ENCODE measurements at regions not wholly inside any gene's neighbourhood (a gene's known extent, or its start where the extent isn't known, plus 50 kb on each side); places are given as distances from the start of the nearest gene placed in this dataset.

DNA sequence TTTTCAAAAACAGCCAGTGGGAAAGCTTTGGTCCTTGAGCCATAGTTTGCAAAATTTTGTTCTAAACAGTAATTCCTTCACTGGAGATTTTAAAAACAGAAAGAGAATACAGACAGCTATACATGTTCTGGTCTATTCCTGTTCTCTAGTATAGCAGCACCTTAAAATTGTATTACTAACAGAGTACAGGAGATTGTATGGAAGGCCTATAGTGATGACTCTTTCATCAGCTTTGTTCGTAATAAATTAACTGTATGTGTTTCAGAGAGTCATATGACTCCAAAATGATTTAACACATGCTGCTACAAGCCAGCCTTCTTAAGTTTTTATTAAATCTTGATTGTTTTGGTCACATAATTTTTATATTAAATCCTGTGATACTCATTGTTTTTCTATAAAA, 1124.6 kb upstream of the FAM98A start:
- no peak overlapping the region for H3K27ac ChIP-seq (ENCODE audit: control insufficient read depth, insufficient read depth)
- no peak overlapping the region for H3K4me2 ChIP-seq (ENCODE audit: control insufficient read depth, insufficient read depth)
- ChIA-PET RAD21 (ENCODE audit: unreplicated experiment) (interaction anchor here (1.8 kb wide), 1 partner anchor 14 kb away, joined by 6 read pairs; no protein-coding TSS in a partner anchor), CTCF (no interaction called here), POLR2A (no interaction called here), SMC1A (ENCODE audit: uncharacterized antibody, unreplicated experiment) (interaction anchor here (0.9 kb wide), 1 partner anchor 13 kb away, joined by 3 read pairs; no protein-coding TSS in a partner anchor)
- H3K79me2 ChIP-seq (ENCODE audit: control insufficient read depth, insufficient read depth, low read length): no peaks in the 10 kb centered on the region
- no peak for ATAC-seq
- intact Hi-C loops (cut with micrococcal nuclease; ENCODE audit: unreplicated experiment): no loop called here
- H3K4me3 ChIP-seq: no peak overlapping the region
- H3K9ac ChIP-seq (ENCODE audit: control insufficient read depth, insufficient read depth, low read length): no peak overlapping the region
- TF ChIP-seq, protein P1, sequence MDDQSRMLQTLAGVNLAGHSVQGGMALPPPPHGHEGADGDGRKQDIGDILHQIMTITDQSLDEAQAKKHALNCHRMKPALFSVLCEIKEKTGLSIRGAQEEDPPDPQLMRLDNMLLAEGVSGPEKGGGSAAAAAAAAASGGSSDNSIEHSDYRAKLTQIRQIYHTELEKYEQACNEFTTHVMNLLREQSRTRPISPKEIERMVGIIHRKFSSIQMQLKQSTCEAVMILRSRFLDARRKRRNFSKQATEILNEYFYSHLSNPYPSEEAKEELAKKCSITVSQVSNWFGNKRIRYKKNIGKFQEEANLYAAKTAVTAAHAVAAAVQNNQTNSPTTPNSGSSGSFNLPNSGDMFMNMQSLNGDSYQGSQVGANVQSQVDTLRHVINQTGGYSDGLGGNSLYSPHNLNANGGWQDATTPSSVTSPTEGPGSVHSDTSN (IDR thresholded peaks at IDR 0.05; ENCODE audit: insufficient replicate concordance, low read depth, low read length): no peak
- TF ChIP-seq, protein P2, sequence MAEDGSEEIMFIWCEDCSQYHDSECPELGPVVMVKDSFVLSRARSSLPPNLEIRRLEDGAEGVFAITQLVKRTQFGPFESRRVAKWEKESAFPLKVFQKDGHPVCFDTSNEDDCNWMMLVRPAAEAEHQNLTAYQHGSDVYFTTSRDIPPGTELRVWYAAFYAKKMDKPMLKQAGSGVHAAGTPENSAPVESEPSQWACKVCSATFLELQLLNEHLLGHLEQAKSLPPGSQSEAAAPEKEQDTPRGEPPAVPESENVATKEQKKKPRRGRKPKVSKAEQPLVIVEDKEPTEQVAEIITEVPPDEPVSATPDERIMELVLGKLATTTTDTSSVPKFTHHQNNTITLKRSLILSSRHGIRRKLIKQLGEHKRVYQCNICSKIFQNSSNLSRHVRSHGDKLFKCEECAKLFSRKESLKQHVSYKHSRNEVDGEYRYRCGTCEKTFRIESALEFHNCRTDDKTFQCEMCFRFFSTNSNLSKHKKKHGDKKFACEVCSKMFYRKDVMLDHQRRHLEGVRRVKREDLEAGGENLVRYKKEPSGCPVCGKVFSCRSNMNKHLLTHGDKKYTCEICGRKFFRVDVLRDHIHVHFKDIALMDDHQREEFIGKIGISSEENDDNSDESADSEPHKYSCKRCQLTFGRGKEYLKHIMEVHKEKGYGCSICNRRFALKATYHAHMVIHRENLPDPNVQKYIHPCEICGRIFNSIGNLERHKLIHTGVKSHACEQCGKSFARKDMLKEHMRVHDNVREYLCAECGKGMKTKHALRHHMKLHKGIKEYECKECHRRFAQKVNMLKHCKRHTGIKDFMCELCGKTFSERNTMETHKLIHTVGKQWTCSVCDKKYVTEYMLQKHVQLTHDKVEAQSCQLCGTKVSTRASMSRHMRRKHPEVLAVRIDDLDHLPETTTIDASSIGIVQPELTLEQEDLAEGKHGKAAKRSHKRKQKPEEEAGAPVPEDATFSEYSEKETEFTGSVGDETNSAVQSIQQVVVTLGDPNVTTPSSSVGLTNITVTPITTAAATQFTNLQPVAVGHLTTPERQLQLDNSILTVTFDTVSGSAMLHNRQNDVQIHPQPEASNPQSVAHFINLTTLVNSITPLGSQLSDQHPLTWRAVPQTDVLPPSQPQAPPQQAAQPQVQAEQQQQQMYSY (CRISPR knock-in tag; IDR thresholded peaks at IDR 0.05): no peak
- TF ChIP-seq CREM (IDR thresholded peaks at IDR 0.05; ENCODE audit: low read depth) (no peak), TAF1 (IDR thresholded peaks at IDR 0.05; ENCODE audit: borderline replicate concordance, low read depth, low read length) (no peak), ZNF622 (IDR thresholded peaks at IDR 0.05) (no peak), TCF12 (IDR thresholded peaks at IDR 0.05; ENCODE audit: low read depth, low read length) (no peak), SMARCA5 (IDR thresholded peaks at IDR 0.05) (no peak)
- TF ChIP-seq, protein P3, sequence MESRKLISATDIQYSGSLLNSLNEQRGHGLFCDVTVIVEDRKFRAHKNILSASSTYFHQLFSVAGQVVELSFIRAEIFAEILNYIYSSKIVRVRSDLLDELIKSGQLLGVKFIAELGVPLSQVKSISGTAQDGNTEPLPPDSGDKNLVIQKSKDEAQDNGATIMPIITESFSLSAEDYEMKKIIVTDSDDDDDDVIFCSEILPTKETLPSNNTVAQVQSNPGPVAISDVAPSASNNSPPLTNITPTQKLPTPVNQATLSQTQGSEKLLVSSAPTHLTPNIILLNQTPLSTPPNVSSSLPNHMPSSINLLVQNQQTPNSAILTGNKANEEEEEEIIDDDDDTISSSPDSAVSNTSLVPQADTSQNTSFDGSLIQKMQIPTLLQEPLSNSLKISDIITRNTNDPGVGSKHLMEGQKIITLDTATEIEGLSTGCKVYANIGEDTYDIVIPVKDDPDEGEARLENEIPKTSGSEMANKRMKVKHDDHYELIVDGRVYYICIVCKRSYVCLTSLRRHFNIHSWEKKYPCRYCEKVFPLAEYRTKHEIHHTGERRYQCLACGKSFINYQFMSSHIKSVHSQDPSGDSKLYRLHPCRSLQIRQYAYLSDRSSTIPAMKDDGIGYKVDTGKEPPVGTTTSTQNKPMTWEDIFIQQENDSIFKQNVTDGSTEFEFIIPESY (IDR thresholded peaks at IDR 0.05): no peak
- TF ChIP-seq, protein P4, sequence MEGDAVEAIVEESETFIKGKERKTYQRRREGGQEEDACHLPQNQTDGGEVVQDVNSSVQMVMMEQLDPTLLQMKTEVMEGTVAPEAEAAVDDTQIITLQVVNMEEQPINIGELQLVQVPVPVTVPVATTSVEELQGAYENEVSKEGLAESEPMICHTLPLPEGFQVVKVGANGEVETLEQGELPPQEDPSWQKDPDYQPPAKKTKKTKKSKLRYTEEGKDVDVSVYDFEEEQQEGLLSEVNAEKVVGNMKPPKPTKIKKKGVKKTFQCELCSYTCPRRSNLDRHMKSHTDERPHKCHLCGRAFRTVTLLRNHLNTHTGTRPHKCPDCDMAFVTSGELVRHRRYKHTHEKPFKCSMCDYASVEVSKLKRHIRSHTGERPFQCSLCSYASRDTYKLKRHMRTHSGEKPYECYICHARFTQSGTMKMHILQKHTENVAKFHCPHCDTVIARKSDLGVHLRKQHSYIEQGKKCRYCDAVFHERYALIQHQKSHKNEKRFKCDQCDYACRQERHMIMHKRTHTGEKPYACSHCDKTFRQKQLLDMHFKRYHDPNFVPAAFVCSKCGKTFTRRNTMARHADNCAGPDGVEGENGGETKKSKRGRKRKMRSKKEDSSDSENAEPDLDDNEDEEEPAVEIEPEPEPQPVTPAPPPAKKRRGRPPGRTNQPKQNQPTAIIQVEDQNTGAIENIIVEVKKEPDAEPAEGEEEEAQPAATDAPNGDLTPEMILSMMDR (IDR thresholded peaks at IDR 0.05 in 2 of 3, conservative IDR thresholded peaks at IDR 0.05 in 1 of 3; ENCODE audit: control insufficient read depth in 2 of 3, extremely low read depth in 1 of 3, insufficient read depth in 1 of 3, low read depth in 3 of 3, low read length in 3 of 3): no peak
- no peak overlapping the region for H2AFZ ChIP-seq (ENCODE audit: control insufficient read depth, low read depth, low read length)
- no peaks in the 10 kb centered on the region for H3K27me3 ChIP-seq (replicated peaks in 1 of 2; ENCODE audit: control insufficient read depth in 2 of 2, insufficient read depth in 2 of 2, low read length in 1 of 2)
- H3K9me3 ChIP-seq (replicated peaks; ENCODE audit: control insufficient read depth, insufficient read depth, low read length): no peaks in the 10 kb centered on the region
- no peaks in the 10 kb centered on the region for H3K4me1 ChIP-seq (ENCODE audit: control insufficient read depth, insufficient read depth, low read length)
- no TSS peak for BruUV-seq (replicated peaks)
- no peaks in the 10 kb centered on the region for H4K20me1 ChIP-seq (ENCODE audit: control insufficient read depth, insufficient read depth)
- DNase-seq (ENCODE audit: low read depth, low spot score): no peak
- in situ Hi-C loops (cut with MboI): no loop called here
- WGBS (ENCODE audit: insufficient coverage, insufficient replicate concordance, low lambda C conversion rate, missing lambda C conversion rate): 0% methylated on average over 1 of the region's 1 CpG
- H3K36me3 ChIP-seq (ENCODE audit: control insufficient read depth in 2 of 2, insufficient read depth in 2 of 2, low read length in 1 of 2): no peaks in the 10 kb centered on the region
- FAIRE-seq: no peak

All from GM12878 (cell line).